ENCODE measurements at regions not wholly inside any gene's neighbourhood (a gene's known extent, or its start where the extent isn't known, plus 50 kb on each side); places are given as distances from the start of the nearest gene placed in this dataset.

- TF ChIP-seq, protein P1, sequence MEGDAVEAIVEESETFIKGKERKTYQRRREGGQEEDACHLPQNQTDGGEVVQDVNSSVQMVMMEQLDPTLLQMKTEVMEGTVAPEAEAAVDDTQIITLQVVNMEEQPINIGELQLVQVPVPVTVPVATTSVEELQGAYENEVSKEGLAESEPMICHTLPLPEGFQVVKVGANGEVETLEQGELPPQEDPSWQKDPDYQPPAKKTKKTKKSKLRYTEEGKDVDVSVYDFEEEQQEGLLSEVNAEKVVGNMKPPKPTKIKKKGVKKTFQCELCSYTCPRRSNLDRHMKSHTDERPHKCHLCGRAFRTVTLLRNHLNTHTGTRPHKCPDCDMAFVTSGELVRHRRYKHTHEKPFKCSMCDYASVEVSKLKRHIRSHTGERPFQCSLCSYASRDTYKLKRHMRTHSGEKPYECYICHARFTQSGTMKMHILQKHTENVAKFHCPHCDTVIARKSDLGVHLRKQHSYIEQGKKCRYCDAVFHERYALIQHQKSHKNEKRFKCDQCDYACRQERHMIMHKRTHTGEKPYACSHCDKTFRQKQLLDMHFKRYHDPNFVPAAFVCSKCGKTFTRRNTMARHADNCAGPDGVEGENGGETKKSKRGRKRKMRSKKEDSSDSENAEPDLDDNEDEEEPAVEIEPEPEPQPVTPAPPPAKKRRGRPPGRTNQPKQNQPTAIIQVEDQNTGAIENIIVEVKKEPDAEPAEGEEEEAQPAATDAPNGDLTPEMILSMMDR (IDR thresholded peaks at IDR 0.05), result no peak
- no peak for TF ChIP-seq POLR2A (IDR thresholded peaks at IDR 0.05)
Measured at GRCh38 chr3:40790746-40791145, 266.0 kb downstream of the ZNF621 start.

All from esophagus squamous epithelium (tissue), 4 donors.